Stimulated activated CD4-positive, alpha-beta T cell treated with anti-CD3 and anti-CD28 coated beads, Interleukin-12 subunit alpha, Interleukin-12 subunit beta, amount 100 ng/mL, for 24 hours (primary cell): ENCODE measurements at regions not wholly inside any gene's neighbourhood (a gene's known extent, or its start where the extent isn't known, plus 50 kb on each side); places are given as distances from the start of the nearest gene placed in this dataset.

Experiments
- DNase-seq, 2 experiments: peaks; one replicate each; pipeline ENCODE4 v3.0.0-alpha.2; 2020; ENCODE audit warnings: low read depth in 2 of 2

GRCh38 chr14:42138406-42138805 lies 531.7 kb downstream of the LRFN5 start:
- DNase-seq = no peak

DNA sequence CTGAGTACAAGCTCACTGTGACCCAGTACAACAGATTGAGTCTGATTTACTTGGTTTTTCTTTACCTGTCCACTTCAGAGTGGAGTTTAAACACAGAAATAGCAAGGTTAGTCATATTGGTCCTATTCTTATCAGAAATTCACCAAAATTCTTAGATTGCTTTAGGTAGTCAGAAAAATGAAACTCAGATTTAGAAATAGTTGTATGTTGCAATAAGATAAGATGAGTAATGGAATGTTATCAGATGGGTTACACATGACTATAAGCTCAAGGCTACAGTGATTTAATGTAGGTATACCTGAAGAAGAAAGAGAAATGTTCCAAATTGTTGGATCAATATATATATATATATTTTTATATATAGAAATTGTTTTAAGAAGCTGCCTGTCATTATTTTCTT lies 524.1 kb downstream of the LRFN5 start:
- DNase-seq = no peak

GRCh38 chr14:42123526-42123925 lies 516.9 kb downstream of the LRFN5 start:
- DNase-seq = no peak

DNA sequence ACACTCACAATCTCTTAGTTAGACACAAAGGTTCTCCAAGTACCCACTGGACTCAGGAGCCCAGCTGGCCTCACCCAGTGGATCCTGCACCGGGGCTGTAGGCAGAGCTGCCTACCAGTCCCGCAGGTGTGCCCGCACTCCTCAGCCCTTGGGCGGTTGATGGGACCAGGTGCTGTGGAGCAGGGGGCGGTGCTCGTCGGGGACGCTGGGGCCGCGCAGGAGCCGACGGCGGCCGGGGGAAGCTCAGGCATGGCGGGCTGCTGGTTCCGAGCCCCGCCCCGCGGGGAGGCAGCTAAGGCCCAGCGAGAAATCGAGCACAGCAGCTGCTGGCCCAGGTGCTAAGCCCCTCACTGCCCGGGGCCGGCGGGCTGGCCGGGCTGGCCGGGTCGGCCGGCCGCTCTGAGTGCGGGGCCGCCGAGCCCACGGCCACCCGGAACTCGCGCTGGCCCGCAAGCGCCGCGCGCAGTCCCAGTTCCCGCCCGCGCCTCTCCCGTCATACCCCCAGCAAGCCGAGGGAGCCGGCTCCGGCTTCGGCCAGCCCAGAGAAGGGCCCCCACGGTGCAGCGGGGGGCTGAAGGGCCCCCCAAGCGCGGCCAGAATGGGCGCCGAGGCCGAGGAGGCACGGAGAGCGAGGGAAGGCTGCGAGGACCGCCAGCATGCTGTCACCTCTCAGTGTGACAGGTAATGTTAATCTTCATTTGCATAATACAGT lies 506.8 kb downstream of the LRFN5 start:
- DNase-seq = no peak

GRCh38 chr14:42112108-42112507 lies 505.4 kb downstream of the LRFN5 start:
- no peak for DNase-seq

DNA sequence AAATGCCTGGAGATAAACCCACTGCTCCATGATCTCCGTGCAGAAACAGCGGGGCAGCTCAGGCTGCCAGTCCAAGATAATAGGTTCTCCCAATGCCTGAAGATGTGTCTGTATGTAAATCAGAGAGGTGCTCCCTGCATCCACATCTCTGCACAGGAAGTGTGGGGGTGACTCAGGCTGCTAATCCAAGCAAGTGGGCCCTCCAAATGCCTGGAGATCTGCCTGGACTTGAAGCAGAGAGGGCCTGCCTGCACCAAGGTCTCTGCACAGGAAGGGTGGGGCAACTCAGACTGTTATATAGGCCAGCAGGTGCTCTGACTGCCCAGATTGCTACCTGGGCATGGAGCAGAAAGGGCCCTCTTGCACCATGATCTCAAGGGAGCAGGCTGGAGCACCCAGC lies 504.7 kb downstream of the LRFN5 start:
- no peak for DNase-seq

DNA sequence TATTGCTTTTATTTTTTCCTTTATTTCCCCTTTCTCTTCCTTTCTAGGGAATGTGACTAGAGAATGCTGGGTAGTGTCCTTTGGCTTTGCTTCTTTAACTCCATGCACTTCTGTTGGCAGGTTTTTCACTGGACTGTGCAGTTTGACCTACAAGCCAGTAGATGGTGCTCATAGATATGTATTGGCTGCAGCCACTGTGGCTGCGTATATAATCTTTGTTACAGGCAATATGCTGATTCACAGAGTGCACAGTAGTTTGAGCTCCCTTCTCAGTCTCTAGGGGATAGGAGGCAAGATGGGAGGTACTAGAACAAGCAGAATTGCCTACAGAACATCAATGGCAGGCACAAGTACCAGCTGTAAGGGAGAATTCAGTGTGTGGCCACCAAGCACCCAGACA lies 503.5 kb downstream of the LRFN5 start:
- DNase-seq = no peak

DNA sequence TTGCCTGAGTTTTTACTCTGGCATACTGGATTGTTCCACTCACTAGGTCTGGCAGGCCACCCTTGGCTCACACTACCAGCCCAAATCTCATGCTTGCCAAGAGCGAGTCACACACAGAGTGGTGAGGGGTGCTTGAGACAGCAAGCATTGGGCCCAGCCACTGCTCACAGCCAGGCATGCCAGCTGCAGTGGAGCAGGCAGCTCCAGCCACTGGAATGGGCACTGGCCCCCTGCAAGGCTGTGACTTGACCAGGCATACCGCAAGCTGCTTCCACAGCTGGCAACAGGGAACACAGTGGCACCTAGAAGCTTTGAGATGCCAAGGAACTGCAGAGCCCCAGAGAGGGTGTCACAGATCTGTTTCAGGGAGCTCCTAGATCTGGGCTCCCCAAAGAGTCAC lies 488.5 kb downstream of the LRFN5 start:
- DNase-seq = no peak

- no peak for DNase-seq
These were observed 483.4 kb downstream of the LRFN5 start for GRCh38 chr14:42090122-42090521.

DNA sequence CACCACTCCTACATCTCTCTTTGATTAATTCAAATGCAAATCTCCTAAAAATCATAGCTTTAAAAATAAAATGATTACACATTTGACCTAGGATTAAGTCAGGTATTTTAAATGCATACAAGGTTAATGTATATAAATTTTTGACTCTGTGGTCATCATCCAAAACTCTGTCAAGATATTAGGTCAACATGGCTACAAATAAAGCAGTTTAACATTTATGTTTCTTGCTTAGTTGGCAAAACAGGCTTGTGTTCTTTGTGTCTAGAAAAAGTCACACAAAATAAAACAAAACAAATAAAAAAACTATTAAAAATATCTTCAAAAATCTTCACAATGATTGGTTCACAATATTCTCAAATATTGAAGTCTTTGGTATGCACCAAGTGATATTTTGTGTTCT lies 473.2 kb downstream of the LRFN5 start:
- DNase-seq = no peak

DNA sequence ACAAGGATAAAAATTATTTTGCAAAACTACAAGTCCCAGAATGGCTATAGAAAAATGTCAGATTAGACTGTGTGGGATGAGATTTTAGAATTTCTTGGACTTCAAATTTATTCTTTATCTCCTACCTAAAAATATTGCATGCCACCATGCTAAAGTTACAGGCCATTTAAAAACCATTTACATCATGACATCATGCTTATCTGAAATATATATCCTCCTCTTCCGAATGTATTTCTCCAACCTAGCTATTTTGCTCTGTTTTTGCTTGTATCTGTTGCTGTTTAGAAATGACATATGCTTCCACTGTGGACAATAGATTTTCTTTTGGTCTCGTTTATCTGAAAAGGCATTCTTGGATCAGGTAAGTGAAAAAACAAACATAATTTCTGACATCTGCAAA lies 471.7 kb downstream of the LRFN5 start:
- no peak for DNase-seq

DNA sequence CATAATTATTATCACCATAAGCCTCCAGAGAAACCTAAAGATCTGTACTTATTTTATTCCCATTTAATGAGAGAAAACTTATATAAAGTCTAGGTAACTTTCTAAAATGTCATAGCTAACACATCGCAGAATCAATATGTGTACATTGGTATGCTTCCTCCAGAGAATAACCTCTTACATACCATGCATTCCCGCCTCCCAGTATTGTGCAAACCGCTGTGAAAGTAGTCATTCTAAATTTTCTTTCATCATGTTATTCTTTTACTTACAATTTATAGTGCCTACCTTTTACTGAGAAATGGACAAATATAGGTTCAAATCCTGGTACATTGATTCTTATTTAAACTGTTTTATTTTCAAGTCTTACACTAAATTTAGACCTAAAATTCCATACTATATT lies 463.4 kb downstream of the LRFN5 start:
- no peak for DNase-seq

GRCh38 chr14:42057111-42057510 lies 450.4 kb downstream of the LRFN5 start:
- DNase-seq = no peak

GRCh38 chr14:42047421-42048055 lies 440.9 kb downstream of the LRFN5 start:
- no peak for DNase-seq

GRCh38 chr14:42045383-42045782 lies 438.7 kb downstream of the LRFN5 start:
- no peak for DNase-seq

DNA sequence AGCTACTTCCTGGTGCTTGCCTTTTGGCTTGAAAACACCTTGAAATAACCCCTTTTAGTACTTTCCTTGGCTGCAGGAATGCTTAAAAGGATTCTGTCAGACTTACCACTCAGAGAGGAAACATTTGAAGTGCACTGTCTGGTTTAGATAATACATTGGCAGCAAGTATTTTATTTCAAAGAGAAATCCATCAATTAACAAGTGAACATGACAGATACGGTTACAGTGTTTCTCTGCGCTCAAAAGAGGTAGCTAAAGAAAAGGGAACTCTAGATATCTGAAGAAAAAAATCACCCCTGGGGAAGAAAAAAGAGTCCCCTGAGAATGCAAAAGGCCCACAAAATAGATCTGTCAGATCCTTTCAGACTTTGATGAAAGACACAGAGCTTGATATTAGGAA lies 421.9 kb downstream of the LRFN5 start:
- DNase-seq = no peak

DNA sequence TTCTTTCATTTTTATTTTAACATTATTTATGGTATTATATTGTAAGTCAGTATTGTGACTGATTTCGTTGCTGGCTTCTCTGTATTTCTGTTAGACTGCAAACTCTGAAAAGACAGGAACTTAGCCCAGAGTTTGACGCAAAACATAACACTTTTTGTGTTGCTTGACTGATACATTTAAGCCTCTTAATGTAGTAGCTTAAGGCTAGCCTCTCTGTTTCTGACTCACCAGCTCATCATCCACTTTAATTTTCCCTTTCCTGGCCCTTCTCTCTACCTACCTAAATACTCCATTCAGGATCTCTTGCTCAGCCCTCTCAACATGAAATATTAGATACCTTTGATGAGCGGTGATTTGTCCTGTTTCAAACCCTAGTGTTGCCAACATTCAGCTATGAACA lies 420.6 kb downstream of the LRFN5 start:
- DNase-seq = no peak

- no peak for DNase-seq
These were observed 416.8 kb downstream of the LRFN5 start for GRCh38 chr14:42023452-42023851.

DNA sequence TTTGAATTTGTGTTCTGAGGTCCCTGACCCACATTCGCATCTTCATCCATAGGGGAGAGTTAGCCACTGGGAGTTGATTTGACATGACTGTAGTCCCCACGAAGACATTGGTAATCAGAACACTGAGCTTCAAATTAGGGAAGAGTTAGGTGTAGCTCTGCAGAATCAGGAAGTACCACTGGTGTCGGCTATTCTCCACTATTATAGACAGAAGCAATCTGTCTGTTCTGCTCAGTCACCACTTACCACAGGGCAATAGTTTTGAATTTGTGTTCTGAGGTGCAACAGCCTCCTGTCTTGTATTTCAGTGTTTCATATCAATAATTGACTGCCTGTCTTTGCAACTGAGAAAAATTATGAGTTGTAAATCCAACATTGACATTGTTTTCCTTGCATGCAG lies 407.6 kb downstream of the LRFN5 start:
- DNase-seq = no peak

- no peak for DNase-seq
These were observed 406.9 kb downstream of the LRFN5 start for GRCh38 chr14:42013559-42013958.

DNA sequence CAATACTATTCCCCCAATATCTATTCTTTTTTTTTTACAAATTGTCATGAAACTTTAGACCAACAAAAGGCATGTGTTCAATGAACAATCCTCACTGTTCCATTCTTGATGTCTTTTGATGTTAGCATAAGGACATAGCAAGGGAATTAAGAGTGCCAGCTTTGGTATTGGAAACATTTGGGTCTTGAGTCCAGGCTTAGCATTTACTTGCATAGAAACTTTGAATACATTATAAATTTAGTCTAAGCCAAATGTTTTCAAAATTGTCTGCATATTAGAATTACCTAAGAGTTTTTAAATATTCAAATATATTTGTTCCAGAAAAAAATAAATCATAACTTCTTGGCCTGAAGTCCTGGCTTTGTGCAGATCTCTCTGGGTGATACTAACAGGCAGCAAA lies 406.5 kb downstream of the LRFN5 start:
- DNase-seq = no peak

DNA sequence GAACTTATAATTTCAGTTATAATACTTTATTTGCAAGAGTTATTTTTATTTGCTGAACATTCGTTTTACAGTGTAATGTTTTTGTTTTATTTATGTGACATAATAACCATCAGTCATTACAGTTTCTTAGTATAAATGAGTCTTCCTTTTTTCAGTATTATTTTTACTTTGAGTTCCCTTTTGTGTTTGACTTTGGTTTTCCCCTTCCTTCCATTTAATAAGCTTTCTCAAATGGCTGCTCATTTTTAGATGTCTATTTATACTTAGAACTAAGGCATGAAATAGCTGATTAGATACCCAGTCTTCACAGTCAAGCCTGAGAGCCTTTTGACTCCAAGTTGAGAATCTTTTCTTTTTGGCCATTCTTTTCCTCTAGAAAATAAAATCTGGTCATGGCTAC lies 404.5 kb downstream of the LRFN5 start:
- DNase-seq = no peak

DNA sequence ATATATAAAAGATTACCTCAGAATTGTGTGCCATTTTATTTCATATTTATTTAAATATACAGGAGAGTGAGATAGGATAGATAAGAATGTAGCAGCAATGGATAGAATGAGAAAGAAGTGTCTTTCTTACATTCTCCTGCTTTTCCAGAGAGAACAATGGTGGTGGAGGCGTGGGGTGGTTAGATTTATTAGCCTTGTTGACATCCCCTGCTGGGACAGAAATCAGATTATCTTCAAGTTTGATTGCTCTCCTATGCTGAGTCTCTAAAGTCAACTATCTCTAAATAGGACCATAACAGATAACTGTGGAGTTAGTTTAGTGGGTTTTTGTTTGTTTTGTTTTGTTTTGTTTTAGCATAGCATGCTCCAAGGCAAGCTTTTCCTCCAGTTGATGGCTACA lies 397.6 kb downstream of the LRFN5 start:
- no peak for DNase-seq

DNA sequence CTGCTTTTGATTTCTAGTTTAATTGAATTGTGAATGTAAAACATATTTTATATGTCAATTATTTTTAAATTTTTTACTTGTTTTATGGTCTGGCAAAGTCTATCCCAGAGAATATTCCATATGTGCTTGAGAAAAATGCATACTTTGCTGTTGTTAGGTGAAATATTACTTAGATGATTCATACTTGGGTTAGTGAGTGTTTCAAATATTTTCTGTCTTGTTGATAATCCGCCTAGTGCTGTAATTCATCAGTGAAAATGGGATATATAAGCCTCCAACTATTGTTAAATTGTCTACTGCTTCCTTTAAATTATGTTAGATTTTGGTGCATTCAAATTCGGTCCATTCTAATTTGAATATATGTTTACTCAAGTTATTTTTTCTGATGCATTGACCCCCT lies 395.5 kb downstream of the LRFN5 start:
- no peak for DNase-seq
